H9 (cell line): ENCODE measurements at regions not wholly inside any gene's neighbourhood (a gene's known extent, or its start where the extent isn't known, plus 50 kb on each side); places are given as distances from the start of the nearest gene placed in this dataset.

Experiments used
- DNase-seq: peaks from one replicate; pipeline ENCODE4 v3.0.0-alpha.2; 2017
- H2AFZ ChIP-seq: one replicate; pipeline ENCODE4 v1.6.1; 2013; ENCODE audit warnings: mild to moderate bottlenecking, low read length, control low read depth, moderate library complexity
- H2AK5ac ChIP-seq: 2 replicates; pipeline ENCODE4 v1.6.1; 2013; ENCODE audit warnings: low read length, control low read depth, mixed read lengths; ENCODE audit not compliant: insufficient read length
- H2BK120ac ChIP-seq: one replicate; pipeline ENCODE4 v1.6.1; 2013; ENCODE audit warnings: low read depth, mild to moderate bottlenecking, low read length, control low read depth, inconsistent platforms; ENCODE audit not compliant: poor library complexity, severe bottlenecking
- H2BK12ac ChIP-seq: 2 replicates; pipeline ENCODE4 v1.6.1; 2013; ENCODE audit warnings: low read length, control low read depth, mixed read lengths, low read depth; ENCODE audit not compliant: insufficient read length
- H2BK15ac ChIP-seq: 2 replicates; pipeline ENCODE4 v1.6.1; 2013; ENCODE audit warnings: low read depth, low read length, control low read depth
- H2BK20ac ChIP-seq: one replicate; pipeline ENCODE4 v1.6.1; 2013; ENCODE audit warnings: low read depth, mild to moderate bottlenecking, low read length, control low read depth, inconsistent platforms; ENCODE audit not compliant: poor library complexity, severe bottlenecking
- H2BK5ac ChIP-seq: 2 replicates; pipeline ENCODE4 v1.6.1; 2013; ENCODE audit warnings: low read length, control low read depth, mixed read lengths; ENCODE audit not compliant: insufficient read length
- H3K14ac ChIP-seq: 2 replicates; pipeline ENCODE4 v1.6.1; 2013; ENCODE audit warnings: low read length, control low read depth; ENCODE audit not compliant: insufficient read depth
- H3K18ac ChIP-seq: 2 replicates; pipeline ENCODE4 v1.6.1; 2013; ENCODE audit warnings: low read depth, mild to moderate bottlenecking, mixed read lengths, low read length, control low read depth; ENCODE audit not compliant: insufficient read length
- H3K23ac ChIP-seq: 2 replicates; pipeline ENCODE4 v1.6.1; 2013; ENCODE audit warnings: low read length, control low read depth, mixed read lengths, low read depth; ENCODE audit not compliant: insufficient read length
- H3K23me2 ChIP-seq: 2 replicates; pipeline ENCODE4 v1.6.1; 2013; ENCODE audit warnings: low read depth, mild to moderate bottlenecking, mixed read lengths, low read length, control low read depth; ENCODE audit not compliant: insufficient read length, poor library complexity, severe bottlenecking
- H3K27ac ChIP-seq: 2 replicates; pipeline ENCODE4 v1.5.1; 2013; ENCODE audit warnings: low read length, control low read depth, mixed read lengths, low read depth; ENCODE audit not compliant: insufficient read length
- H3K27me3 ChIP-seq: 2 replicates; pipeline ENCODE4 v1.6.1; 2013; ENCODE audit warnings: low read length, control low read depth, inconsistent platforms; ENCODE audit not compliant: insufficient read depth
- H3K4ac ChIP-seq: 2 replicates; pipeline ENCODE4 v1.6.1; 2013; ENCODE audit warnings: low read depth, mild to moderate bottlenecking, control low read depth, inconsistent platforms, low read length, moderate library complexity
- H3K4me1 ChIP-seq: 2 replicates; pipeline ENCODE4 v1.6.1; 2013; ENCODE audit warnings: low read length, control low read depth, inconsistent platforms; ENCODE audit not compliant: insufficient read depth
- H3K4me2 ChIP-seq: 2 replicates; pipeline ENCODE4 v1.6.1; 2013; ENCODE audit warnings: low read length, control low read depth, mixed read lengths; ENCODE audit not compliant: insufficient read length, insufficient read depth
- H3K56ac ChIP-seq: 2 replicates; pipeline ENCODE4 v1.6.1; 2013; ENCODE audit warnings: low read depth, mild to moderate bottlenecking, mixed read lengths, low read length, control low read depth; ENCODE audit not compliant: insufficient read length
- H3K79me1 ChIP-seq: 2 replicates; pipeline ENCODE4 v1.6.1; 2013; ENCODE audit warnings: low read depth, mild to moderate bottlenecking, moderate library complexity, low read length, control low read depth, inconsistent platforms; ENCODE audit not compliant: insufficient read depth, poor library complexity, severe bottlenecking
- H3K79me2 ChIP-seq: 2 replicates; pipeline ENCODE4 v1.6.1; 2013; ENCODE audit warnings: low read length, control low read depth, inconsistent platforms; ENCODE audit not compliant: insufficient read depth
- H3K9ac ChIP-seq: 2 replicates; pipeline ENCODE4 v1.6.1; 2013; ENCODE audit warnings: low read length, control low read depth, mixed read lengths; ENCODE audit not compliant: insufficient read length; ENCODE audit errors: extremely low read depth
- H3K9me3 ChIP-seq: one replicate; pipeline ENCODE4 v1.6.1; 2013; ENCODE audit warnings: low read depth, low read length, inconsistent platforms; ENCODE audit not compliant: control insufficient read depth
- H3T11ph ChIP-seq: one replicate; pipeline ENCODE4 v1.6.1; 2013; ENCODE audit warnings: mild to moderate bottlenecking, low read length, control low read depth, inconsistent platforms
- H4K20me1 ChIP-seq: one replicate; pipeline ENCODE4 v1.6.1; 2013; ENCODE audit not compliant: control insufficient read depth, insufficient read length, insufficient read depth
- H4K5ac ChIP-seq: 2 replicates; pipeline ENCODE4 v1.6.1; 2013; ENCODE audit warnings: low read depth, mild to moderate bottlenecking, mixed read lengths, low read length, control low read depth; ENCODE audit not compliant: insufficient read length
- H4K8ac ChIP-seq: replicated peaks from 2 replicates; pipeline ENCODE4 v1.6.1; 2013; ENCODE audit warnings: low read length, control low read depth, mixed read lengths, low read depth; ENCODE audit not compliant: insufficient read length
- H4K91ac ChIP-seq: 2 replicates; pipeline ENCODE4 v1.6.1; 2013; ENCODE audit warnings: low read depth, mild to moderate bottlenecking, moderate library complexity, mixed read lengths, low read length, control low read depth; ENCODE audit not compliant: insufficient read length
- H3K27ac Mint-ChIP-seq, 3 experiments: 2 replicates in 2 of 3; 3 replicates in 1 of 3; pipeline ENCODE4 v1.8.0; 2020 to 2021; ENCODE audit warnings: mixed read lengths in 3 of 3, mild to moderate bottlenecking in 1 of 3, moderate library complexity in 1 of 3
- H3K27me3 Mint-ChIP-seq: 2 replicates; pipeline ENCODE4 v1.8.0; 2021; ENCODE audit warnings: low read depth, mild to moderate bottlenecking, moderate library complexity, mixed read lengths
- H3K36me3 Mint-ChIP-seq, 3 experiments: 2 replicates in 2 of 3; 3 replicates in 1 of 3; pipeline ENCODE4 v1.8.0; 2020 to 2021; ENCODE audit warnings: low read depth in 3 of 3, mixed read lengths in 3 of 3; ENCODE audit not compliant: insufficient read depth in 1 of 3
- H3K4me1 Mint-ChIP-seq, 2 experiments: 2 replicates each; pipeline ENCODE4 v1.8.0; 2020; ENCODE audit warnings: mixed read lengths in 2 of 2
- H3K4me3 Mint-ChIP-seq, 2 experiments: 2 replicates in 1 of 2; 3 replicates in 1 of 2; pipeline ENCODE4 v1.8.0; 2020 to 2021; ENCODE audit warnings: mild to moderate bottlenecking in 2 of 2, mixed read lengths in 2 of 2, moderate library complexity in 1 of 2
- H3K9me3 Mint-ChIP-seq, 2 experiments: 2 replicates in 1 of 2; 3 replicates in 1 of 2; pipeline ENCODE4 v1.8.0; 2020; ENCODE audit warnings: mild to moderate bottlenecking in 2 of 2, mixed read lengths in 2 of 2, moderate library complexity in 1 of 2
- CTCF ChIP-seq: fragments of 200-600 bp; sonication (generic); conservative IDR thresholded peaks from 3 replicates; pipeline ENCODE4 v1.8.0; 2021; ENCODE audit warnings: antibody characterized with exemption, mild to moderate bottlenecking
- WGBS: extraction: QIAGEN DNeasy Blood & Tissue Kit; methylation state at CpG from one replicate; pipeline ENCODE4 v1.1.7; 2013; ENCODE audit warnings: missing lambda C conversion rate, low lambda C conversion rate, mixed read lengths; ENCODE audit not compliant: insufficient read length; ENCODE audit errors: extremely low coverage; 5-methylcytosine and 5-hydroxymethylcytosine counted together

DNA sequence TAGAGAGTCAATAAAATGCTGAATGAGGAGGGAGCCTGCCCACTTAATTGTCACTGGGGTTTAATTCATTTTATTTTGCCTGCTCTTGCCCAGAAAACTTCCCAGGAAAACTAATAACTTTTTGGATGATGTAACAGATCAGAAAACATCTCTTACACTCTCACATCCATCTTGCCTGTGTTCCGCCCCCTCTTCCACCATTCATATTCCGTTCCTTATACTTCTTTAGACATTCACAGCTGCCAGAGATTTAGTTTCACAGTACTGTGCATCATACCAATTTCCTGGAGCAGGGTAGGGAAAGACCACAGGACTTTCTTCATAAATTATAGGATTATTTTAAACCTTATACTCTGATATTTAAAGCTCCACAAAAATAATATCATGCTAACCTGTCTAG is 776.1 kb upstream of the SOX11 start:
- H3K4me1 ChIP-seq = no peaks in the 10 kb centered on the region
- no CpG with 5 or more reads among the region's 2 CpGs for WGBS
- H2BK12ac ChIP-seq = no peak overlapping the region
- H3K9me3 ChIP-seq = no peaks in the 10 kb centered on the region
- Mint-ChIP-seq H3K36me3 (no peaks in the 10 kb centered on the region; a peak in 1 of 7 replicates), H3K27me3 (no peaks in the 10 kb centered on the region), H3K9me3 (peaks cover 4 to 5% of the 10 kb centered on the region in 2 experiments; a peak in 1 of 5 replicates), H3K4me1 (no peaks in the 10 kb centered on the region), H3K27ac (no peak overlapping the region), H3K4me3 (no peak overlapping the region)
- no peaks in the 10 kb centered on the region for H4K20me1 ChIP-seq
- no peak for TF ChIP-seq CTCF
- H3K79me2 ChIP-seq = no peaks in the 10 kb centered on the region
- H3K23me2 ChIP-seq = no peaks in the 10 kb centered on the region
- no peak overlapping the region for H2BK20ac ChIP-seq
- no peak overlapping the region for H3T11ph ChIP-seq
- no peak overlapping the region for H4K5ac ChIP-seq
- H3K4ac ChIP-seq = no peak overlapping the region
- H3K27me3 ChIP-seq = no peaks in the 10 kb centered on the region
- H3K56ac ChIP-seq = no peak overlapping the region
- H2AK5ac ChIP-seq = no peak overlapping the region
- H3K9ac ChIP-seq = no peak overlapping the region
- no peak overlapping the region for H2BK15ac ChIP-seq
- no peaks in the 10 kb centered on the region for H3K79me1 ChIP-seq
- no peak overlapping the region for H3K4me2 ChIP-seq
- H3K27ac ChIP-seq = no peak overlapping the region
- no peak overlapping the region for H4K8ac ChIP-seq
- no peak overlapping the region for H3K18ac ChIP-seq
- no peak overlapping the region for H4K91ac ChIP-seq
- H3K14ac ChIP-seq = no peak overlapping the region
- H2BK5ac ChIP-seq = no peak overlapping the region
- no peak overlapping the region for H3K23ac ChIP-seq
- DNase-seq = no peak
- no peak overlapping the region for H2AFZ ChIP-seq
- no peak overlapping the region for H2BK120ac ChIP-seq
